Stimulated activated CD4-positive, alpha-beta T cell treated with anti-CD3 and anti-CD28 coated beads, Interleukin-2, amount 100 ng/mL, for 24 hours (primary cell): ENCODE measurements at regions not wholly inside any gene's neighbourhood (a gene's known extent, or its start where the extent isn't known, plus 50 kb on each side); places are given as distances from the start of the nearest gene placed in this dataset.

Experiments used
- DNase-seq, 2 donors: peaks; one replicate each; pipeline ENCODE4 v3.0.0-alpha.2; 2020

- DNase-seq, result no peak
These were observed 216.9 kb downstream of the HAPSTR1 start for GRCh38 chr16:9308356-9308801.

- no peak for DNase-seq
These were observed 217.4 kb downstream of the HAPSTR1 start for GRCh38 chr16:9308850-9309249.

- DNase-seq, result no peak
These were observed 218.4 kb downstream of the HAPSTR1 start for GRCh38 chr16:9309844-9310243.

GRCh38 chr16:9311303-9311954 is 220.0 kb downstream of the HAPSTR1 start:
- DNase-seq, result no peak

- no peak for DNase-seq
These were observed 224.6 kb downstream of the HAPSTR1 start for GRCh38 chr16:9316008-9316407.

DNA sequence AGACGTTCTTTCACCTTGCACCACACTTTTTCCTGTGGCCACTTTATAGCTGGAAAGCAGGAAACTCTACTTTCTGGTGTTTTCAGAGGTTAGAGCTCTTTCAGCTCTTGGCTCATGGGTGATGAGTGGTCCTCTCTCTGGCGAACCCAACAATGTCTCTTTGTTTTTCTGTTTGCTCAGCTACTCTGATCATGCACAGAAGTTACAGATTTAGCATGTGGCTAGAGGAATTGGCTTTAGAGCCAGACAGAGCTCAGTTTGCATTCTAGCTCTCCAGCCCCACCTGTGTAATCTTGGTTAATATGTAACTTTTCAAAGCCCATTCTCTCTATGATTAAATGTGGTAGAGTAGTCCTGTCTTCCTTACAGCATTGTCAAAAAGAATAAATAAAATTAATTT is 225.2 kb downstream of the HAPSTR1 start:
- DNase-seq, result no peak

GRCh38 chr16:9318764-9319163 is 227.3 kb downstream of the HAPSTR1 start:
- DNase-seq, result no peak

DNA sequence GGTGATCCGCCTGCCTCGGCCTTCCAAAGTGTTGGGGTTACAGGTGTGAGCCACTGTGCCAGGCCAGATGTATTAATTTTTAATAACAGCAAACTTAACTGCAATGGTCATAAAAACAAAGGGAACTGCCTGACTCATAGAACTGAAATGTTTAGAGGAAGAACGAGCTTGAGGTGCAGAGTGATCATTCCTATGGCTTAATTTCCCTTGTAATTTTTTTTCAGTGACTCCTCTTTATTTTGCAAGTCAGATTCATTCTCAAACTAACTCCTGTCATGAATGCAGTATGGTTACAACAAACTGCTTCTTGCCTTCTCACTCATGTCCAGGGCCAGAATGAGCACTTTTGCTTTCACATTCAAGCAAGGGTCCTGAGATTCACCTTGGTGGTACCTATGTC is 231.3 kb downstream of the HAPSTR1 start:
- DNase-seq, result no peak

GRCh38 chr16:9323170-9323569 is 231.7 kb downstream of the HAPSTR1 start:
- DNase-seq, result no peak

DNA sequence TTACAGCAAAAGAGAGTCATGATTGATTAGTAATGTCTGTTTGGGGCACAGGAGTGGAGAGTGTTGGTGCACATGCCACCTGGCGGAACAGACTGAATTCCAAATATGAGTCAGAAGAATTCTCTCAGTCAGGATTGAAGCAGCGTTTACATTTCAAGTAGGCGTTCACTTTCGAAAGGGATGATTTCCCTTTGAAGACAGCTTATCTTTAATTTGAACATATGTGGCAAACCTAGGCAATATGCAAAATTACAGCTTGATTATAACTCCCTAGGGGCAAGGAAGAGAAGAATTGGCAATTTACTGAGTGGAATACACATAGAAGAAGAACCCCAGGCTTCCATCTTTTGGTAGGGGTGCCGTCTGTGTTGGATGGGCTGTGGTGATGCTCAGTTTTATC is 235.8 kb downstream of the HAPSTR1 start:
- no peak for DNase-seq

DNA sequence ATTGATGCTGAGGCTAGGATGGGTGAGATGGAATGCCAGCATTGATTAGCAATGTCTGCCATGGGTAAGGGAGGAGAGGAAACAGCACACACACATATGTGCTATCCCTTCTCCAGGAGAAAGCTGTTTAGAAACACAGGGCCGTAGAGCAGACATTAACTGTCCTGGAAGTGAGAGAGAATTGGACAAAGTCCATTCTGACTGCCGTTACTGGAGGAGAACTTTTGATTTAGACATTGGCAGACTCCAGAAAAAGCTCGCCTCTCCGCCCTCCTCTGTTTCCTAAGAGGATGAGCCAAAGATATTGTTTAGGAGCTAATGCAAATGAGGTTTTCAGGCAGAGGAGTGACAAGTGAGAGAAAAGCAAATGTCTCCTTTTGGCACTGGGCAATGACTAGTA is 237.0 kb downstream of the HAPSTR1 start:
- no peak for DNase-seq

- no peak for DNase-seq
These were observed 238.7 kb downstream of the HAPSTR1 start for GRCh38 chr16:9330095-9330494.

DNA sequence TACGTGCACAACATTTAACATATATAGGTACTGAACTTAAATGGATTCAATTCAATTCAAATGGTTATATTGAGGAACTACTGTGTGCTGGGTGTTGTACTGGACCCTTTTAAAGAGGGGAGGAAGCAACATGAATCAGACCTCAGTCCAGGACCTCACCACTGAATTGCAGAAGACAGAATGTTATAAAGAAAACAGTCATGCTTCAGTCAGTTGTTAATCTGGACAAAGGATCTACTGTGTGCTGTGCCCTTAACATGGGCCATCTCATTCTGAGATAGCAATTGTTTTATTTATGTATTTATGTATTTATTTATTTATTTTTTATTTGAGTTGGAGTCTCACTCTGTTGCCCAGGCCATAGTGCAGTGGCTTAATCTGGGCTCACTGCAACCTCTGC is 240.1 kb downstream of the HAPSTR1 start:
- no peak for DNase-seq

GRCh38 chr16:9332574-9333148 is 241.2 kb downstream of the HAPSTR1 start:
- no peak for DNase-seq

DNA sequence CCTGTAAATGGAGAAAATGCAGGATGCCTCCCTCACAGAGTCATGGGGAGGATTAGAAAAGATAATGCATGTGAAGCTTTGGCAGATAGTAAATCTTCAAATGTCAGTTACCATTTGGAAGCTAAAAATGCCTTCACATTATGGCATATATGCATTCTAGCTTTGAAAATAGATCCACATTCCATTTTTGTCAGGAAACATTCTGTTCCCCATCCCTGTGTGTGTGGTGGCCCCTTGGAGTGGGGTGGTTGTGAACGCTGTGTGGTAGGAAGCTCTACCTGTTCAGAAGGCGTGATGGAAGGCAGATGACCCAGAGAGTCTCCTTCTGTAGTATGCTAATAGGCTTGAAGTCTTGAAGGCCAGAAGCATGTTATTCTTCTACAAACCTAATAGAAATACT is 242.0 kb downstream of the HAPSTR1 start:
- DNase-seq, result no peak

DNA sequence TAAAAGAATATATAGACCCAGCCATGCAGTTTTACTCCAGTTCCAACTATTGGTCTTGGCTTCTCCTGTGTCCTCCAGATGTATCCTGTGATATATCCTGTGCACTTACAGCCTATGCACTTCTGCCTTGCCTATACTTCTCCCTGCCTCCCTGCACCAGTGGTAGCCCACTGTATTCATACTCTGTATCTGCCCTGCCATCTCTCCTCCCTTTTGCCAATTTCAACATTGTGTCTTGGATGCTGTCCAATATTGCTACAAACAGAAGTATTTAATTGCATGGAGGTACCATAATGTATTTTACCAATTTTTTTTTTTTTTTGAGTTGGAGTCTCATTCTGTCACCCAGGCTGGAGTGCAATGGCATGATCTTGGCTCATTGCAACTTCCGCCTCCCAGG is 242.7 kb downstream of the HAPSTR1 start:
- no peak for DNase-seq

GRCh38 chr16:9337308-9338032 is 246.0 kb downstream of the HAPSTR1 start:
- DNase-seq, result no peak

DNA sequence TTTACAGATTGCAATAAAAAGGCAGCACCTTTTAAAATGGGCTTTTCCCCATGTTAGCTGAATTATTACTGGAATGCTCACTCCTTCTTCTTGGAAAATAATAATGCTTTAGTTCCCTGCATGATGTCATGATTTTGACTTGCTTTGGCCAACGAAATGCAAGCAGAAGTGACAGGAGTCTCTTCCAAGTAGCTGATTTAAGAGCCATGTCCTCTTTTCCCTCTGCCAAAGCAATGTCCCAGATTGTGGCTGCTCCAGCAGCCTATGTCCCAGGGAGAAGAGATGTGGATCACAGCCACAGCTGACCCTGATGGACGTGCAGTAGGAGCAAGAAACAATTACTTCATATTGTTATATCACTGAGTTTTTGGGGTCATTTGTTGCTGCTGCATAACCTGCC is 246.6 kb downstream of the HAPSTR1 start:
- DNase-seq, result no peak

DNA sequence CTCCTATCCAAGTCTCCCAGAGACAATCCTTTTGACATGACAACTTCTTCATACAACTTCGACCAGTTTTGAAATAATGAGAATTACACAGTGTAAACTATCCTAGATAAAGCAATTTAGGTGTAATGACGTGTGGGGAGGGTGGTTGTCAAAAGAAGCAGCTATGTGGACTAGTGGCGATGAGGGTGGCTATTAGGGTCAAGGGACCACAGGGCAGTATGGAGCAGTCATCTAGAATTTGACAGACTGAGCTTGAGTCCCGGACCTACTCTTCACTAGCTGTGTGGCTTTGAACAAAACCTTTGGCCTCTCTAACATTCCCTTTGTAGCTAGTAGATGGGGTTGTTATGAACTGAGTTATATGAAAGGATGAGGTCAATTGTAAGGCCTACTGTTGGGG is 247.1 kb downstream of the HAPSTR1 start:
- DNase-seq, result no peak

- no peak for DNase-seq
These were observed 249.2 kb downstream of the HAPSTR1 start for GRCh38 chr16:9340526-9341256.

DNA sequence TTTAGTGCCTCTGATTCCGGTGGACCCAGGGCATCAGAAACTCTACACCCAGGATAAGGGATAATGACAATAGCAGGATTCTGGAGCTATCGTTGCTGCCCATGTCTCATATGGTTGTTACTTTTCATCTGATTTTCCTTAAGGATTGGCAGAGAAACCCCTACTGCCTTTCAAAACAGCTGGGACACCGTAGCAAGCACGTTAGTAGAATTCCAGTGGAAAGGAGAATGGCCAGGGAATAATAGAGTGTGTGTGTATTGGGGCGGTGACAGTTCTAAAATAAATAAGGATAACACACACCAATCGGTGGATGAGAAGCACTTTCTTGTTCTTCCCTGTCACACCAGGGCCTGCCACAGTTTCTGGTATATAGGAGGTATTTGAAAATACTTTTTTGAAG is 251.8 kb downstream of the HAPSTR1 start:
- DNase-seq, result no peak

GRCh38 chr16:9344508-9344907 is 253.1 kb downstream of the HAPSTR1 start:
- no peak for DNase-seq

GRCh38 chr16:9345046-9345445 is 253.6 kb downstream of the HAPSTR1 start:
- DNase-seq, result no peak

- no peak for DNase-seq
These were observed 254.4 kb downstream of the HAPSTR1 start for GRCh38 chr16:9345880-9346279.
